ENCODE measurements at regions not wholly inside any gene's neighbourhood (a gene's known extent, or its start where the extent isn't known, plus 50 kb on each side); places are given as distances from the start of the nearest gene placed in this dataset.

DNA sequence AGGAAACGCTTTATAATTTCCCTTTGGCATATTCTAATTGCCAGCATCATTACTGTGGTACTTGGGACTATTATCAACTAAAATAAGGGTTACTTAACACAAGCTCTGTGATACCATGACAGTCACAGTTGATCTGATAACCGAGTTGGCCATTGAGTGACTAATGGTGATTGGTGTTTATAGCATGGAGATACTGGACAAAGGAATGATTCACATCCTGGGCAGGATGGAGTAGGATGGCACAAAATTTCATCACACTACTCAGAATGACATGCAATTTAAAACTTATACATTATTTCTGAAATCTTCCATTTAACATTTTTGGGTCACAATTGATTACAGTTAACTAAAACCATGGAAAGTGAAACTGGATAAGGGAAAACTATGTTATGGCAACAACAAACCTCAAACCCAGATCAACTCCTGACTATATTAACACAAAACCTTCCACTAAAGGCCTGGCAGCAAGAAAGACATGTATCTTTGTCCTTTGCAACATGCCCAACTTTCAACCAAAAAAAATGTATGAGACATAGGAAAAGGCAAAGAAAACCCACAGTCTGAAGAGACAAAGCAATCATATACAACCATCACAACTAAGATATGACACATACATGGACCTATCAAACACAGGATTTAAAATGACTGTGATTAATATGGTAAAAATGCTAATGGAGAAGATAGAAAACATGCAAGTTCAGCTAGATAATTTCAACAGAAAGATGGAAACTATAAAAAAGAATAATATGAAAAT, 208.5 kb upstream of the NRP1 start:
- no peak for DNase-seq (ENCODE audit: low read depth)

DNA sequence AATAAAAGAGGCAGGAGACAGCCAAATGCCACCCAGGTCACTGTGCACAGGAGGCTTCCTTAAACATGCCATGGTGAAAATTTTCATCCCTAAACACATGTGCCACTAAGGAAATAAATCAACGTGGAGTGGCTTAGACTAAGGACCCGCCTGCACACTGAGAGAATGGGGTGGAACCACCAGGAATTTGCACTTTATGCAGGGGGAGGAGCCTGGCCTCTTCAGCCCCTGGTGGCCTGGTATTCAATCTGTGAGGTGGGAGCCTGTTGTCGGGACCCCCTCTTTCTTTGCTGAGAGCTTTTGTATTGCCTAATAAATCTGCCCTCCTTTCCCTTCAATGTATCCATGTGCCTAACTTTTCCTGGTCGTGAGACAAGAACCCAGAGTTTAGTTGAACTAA, 204.6 kb upstream of the NRP1 start:
- no peak for DNase-seq (ENCODE audit: low read depth)

DNA sequence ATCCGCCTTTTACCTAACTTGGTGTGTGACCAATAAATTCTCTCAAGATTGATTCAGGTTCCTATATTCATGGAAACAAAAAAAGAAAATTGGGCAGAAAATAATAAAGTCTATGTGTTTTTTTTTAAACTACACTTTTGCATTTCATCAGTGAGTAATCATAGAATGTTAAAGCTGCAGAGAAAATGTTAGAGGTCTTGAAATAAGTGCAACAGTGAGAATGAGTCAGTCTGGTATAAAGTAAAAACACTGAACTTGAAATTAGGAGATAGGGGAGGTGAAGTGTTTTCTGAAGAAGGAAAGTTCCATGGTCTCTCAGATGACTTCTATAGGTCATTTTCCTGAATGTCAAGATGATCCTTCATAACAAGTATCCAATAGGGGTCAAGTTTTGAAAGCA, 202.6 kb upstream of the NRP1 start:
- no peak for DNase-seq (ENCODE audit: low read depth)

DNA sequence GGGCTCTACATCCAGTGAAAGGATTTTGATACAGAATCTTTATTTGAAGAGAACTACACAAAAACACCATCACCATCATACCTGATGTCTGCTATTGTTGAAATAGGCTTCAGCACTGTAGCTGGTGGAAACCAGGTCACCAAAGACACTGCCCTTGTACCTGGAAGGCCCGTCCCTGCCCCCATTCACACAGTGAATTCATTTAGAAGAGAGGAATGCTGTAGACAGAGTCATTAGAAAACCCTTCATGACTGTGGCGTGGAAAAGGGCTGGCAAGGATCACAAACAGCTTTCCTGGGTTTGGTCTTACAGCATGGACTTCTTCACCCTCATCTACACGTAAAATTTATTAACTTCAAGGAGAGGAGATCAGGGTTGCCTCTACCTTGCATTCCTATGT, 202.0 kb upstream of the NRP1 start:
- DNase-seq (ENCODE audit: low read depth): no peak

DNA sequence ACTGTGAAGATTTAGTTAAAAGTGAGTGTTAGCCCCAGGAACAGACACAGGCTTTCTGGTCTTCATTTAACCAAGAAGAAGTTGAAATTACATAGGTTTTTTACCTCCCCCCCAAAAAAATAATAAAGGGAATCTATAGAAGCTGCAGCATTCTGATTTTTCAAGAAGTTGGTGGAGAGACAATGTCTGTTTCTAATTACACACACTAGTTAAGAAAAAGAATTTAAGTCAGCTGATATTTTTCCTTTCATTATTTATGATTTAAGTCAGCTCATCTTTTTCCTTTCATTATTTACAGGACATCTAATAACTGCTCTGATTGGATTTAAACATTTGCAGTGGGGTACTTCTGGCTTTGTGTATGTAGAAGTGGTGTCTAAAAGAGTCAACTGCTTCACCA, 201.4 kb upstream of the NRP1 start:
- no peak for DNase-seq (ENCODE audit: low read depth)

DNA sequence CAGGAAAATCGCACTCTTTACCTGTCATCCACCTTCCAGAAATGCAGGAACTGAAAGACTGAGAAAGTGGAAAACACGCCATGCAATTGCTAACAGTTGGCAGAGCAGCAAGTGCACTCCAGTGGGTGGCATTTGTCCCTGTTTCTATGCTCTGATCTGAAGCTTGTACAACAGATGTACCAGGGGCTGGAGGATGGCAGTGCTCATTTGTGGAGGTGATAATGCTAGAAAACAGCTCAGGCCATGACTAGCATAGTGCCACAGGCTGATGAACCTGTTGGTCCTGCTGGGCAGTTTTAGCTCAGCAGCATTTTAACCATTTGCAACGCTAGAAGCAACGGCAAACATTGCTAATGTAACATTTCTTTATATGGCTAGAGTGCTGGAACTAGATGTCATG, 199.9 kb upstream of the NRP1 start:
- DNase-seq (ENCODE audit: low read depth): no peak

DNA sequence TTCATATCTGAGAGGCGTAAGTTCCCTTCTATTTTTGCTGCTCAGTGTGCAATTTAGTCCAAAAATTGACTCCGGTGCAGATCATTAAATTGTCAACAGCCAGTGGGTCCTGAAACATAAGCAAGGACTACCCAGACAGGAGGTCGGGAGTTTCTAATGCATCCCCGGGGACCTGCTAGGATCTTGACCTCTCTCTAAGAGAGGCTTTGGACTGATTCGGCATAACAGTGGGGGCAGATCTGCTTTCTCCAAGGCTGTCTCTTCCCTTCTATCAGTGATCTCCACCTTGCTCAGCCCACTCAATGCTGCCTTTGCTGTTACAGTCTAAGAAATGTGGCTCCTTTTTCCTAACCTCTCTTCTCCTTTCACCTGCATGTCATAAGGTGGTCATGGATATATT, 199.1 kb upstream of the NRP1 start:
- DNase-seq (ENCODE audit: low read depth): no peak

DNA sequence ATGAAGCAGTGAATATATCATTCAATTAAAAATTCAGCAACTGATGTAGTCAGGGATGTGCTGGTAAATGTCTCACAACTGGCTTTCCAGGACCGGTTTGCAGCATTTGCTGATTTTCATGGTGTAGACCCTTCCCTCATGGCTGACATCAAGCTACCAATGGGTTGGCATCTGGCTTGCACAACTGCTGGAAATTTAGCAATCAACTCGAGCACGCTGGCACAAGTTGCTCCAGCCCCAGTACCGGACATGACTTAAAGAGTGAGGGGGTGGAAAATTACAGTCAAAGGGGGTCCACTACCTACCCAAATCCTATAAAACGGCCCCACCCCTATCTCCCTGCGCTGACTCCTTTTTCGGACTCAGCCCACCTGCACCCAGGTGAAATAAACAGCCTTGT, 198.4 kb upstream of the NRP1 start:
- no peak for DNase-seq (ENCODE audit: low read depth)

DNA sequence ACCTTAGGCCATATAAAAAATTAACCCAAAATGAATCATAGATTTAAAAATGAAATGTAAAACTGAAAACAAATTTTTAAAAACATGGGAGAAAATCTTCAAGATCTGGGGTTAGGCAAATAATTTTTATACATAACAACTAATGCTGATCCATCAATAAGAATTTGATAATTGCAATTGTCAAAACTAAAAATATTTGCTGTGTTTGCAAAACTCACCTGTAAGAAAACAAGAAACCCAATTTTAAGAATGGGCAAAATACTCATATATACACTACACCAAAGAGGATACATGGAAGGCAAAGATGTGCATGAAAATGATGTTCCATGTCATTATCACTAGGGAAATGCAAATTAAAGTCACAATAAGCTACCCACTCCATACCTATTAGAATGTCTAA, 194.8 kb upstream of the NRP1 start:
- DNase-seq (ENCODE audit: low read depth): no peak

DNA sequence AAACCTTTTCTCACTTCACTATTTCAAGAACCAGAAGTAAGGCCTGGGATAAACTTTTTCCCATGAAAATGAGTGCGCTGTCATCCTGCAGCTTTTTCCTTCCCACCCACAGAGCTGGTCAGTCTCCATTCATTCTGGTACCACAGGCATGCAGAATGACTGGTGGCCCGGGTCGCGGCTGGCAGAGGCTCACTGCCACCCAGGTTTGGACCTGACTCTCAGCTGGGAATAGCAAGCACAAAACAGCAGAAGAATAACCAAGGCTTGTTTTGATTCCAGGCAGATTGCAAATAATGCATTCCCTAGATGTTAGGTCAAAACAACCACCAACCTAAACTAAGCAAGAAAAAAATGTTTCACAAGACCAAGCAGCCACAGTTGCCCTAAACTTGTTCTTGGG, 190.5 kb upstream of the NRP1 start:
- no peak for DNase-seq (ENCODE audit: low read depth)

DNA sequence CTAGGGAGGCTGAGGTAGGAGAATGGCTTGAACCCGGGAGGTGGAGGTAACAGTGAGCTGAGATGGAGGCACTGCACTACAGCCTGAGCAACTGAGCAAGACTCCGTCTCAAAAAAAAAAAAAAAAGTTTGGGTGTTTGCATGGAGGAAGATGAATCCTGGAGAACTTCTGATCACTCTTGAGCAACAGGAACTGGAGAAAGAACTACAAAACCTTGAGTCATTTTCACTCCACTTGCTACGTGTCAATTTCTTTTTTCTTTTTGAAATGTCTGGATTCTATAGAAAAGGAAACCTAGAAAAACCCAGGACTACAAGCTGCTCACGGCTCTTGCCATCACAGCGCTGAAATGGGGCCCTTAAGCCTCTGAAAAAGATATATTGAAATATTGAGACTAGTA, 189.6 kb upstream of the NRP1 start:
- DNase-seq (ENCODE audit: low read depth): no peak

DNA sequence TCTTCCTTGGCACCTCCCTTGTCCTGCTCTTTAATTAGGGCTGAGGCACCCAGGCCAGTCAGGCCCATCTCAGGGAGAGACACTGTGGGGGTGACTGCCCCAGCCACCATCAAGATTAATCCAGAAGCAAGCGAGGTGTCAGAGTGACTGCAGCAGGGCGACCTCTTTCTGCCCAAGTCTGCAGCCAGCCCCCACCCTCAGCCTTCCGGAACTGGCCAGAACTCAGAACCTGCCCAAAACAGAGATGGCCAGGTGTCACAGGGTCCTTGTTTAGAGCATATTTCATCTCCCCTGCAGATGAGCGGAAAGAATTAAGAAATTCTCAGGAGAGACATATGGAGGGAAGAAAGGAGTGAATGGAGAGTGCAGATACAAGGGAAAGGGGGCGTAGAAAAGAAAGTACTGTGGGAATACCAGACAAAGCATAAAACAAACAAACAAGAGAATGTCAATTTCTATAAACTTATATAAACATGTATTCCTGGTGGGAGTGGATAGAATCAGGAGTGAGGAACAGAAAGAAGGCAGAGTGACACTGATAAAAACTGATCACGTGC, 188.8 kb upstream of the NRP1 start:
- no peak for DNase-seq (ENCODE audit: low read depth)

DNA sequence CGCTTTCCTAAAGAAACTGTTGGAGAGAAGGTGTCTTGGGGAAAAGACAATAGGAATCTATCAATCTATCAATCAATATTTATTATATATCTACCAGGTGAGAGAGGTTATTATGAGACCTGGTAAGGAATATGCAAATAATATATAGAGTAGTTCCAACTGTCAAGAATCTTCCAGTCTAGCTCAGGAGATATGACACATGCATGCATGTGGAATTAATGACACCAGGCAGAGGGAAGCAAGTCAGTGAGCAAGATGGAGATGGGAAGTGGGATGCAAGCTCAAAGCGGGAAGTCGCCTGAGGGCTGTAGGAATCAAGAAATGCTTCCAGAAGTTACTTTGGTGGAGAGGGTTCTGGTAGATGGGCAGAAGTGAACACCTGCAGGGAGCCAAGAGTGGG, 187.4 kb upstream of the NRP1 start:
- no peak for DNase-seq (ENCODE audit: low read depth)

DNA sequence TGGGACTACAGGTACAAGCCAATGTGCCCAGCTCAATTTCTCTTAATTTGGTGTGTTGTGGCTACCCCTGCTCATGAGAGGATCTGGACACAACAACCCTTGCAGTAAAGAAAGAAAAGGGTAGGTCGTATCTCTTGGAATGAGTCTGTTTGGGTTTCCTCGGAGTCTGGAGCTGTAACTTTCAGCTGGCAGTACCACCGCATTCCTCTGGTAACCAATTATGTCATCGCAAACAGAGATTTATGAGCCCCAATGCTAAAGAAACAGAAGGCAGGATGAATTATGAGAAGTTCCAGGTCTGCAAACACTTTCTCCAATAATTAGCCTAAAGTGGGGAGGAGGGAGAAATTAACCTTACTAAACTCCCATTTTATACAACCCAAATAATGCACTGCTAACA, 186.6 kb upstream of the NRP1 start:
- DNase-seq (ENCODE audit: low read depth): no peak

DNA sequence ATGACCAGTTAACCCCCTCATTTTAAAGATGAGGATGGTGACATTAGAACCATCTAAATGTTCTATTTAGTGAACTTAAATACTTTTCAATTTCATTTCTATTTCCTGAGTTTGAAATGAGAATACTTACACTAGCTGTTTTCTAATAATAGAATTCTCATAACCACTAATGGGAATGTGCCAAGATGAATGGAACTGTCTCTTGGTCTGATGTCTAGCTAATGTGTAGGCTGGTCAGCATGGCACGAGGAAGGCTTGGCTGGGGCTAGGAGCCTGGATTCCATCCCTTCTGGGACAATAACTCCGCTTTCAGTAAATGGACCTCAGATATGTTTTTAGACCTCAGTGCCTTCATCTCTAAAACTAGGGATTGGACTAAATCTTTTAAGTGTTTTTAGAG, 185.8 kb upstream of the NRP1 start:
- no peak for DNase-seq (ENCODE audit: low read depth)

DNA sequence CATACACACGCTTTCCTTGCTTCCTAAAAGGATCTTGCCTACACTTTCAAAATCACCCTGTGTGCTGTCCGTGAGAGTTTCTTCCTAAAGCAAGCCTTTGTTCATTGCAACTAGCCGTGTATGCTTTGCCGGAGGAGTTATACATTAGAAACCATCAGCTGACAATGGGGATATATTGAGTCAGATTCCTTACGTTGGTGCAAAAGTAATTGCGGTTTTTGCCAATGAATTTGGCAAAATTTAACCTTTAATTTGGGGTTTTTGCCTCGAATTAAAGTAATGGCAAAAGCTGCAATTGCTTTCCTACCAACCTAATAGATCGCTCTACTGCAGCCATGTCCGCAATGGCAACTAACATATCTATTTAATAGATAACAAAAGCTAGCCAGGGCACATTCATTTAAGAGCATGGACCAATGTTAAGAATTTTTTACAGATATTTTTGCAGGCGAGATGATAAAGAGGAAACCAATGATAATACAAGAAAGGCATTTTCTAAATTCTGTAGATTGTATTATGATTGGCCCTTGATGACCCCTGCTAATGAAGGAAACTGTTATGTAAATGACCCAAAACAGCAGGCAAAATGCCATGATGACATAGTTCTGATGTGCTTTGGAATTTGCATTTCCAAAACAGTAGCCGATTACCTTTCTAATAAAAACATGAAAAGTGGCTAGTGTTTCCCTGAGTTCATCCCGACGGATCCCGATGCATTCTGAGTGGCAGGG, 184.8 kb upstream of the NRP1 start:
- no peak for DNase-seq (ENCODE audit: low read depth)

DNA sequence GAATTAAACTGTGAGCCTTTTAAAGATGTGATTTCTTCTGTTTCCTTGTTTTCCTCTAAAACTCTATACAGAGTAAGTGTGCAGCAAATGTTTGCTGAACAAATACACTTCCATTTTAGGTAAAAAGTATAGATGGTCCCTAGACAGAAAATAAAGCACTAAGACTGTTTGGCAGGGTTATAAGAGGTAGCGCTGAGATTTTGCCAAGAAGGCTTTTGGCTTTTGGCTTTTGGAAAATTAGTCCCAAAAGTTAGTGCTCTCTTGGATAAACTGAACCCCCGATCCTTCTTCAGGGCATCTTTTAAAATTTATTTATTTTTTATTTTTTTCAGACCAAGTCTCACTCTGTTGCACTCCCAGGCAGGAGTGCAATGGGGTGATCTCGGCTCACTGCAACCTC, 175.7 kb upstream of the NRP1 start:
- no peak for DNase-seq (ENCODE audit: low read depth)

DNA sequence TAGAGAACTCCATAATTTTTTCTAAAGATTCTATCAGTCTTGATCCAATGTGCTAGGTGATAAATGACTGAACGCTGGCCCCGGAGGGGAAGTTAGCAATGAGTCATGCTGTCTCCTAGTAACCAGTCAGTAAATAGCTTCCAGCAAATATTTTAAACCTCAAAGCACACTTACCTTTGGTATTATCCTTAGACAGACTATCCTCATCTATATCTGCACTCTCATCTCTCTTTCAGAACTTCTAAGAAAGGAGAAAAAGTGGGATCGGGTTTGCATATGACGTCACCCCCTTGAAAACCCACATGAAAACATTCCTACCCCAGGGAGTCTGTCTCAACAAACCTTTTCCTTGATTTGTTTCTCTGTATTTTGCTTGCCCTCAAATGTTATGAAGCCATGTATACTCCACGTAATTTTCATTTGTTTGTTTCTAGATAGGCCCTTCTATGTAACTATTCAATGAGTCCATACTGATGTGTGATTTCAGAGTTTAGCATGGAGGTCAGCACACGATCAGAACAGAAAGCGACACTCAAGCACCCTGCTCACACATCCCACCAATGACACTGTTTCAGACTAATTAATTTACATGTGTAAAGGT, 174.9 kb upstream of the NRP1 start:
- peak; percentile 7 for DNase-seq (ENCODE audit: low read depth)

DNA sequence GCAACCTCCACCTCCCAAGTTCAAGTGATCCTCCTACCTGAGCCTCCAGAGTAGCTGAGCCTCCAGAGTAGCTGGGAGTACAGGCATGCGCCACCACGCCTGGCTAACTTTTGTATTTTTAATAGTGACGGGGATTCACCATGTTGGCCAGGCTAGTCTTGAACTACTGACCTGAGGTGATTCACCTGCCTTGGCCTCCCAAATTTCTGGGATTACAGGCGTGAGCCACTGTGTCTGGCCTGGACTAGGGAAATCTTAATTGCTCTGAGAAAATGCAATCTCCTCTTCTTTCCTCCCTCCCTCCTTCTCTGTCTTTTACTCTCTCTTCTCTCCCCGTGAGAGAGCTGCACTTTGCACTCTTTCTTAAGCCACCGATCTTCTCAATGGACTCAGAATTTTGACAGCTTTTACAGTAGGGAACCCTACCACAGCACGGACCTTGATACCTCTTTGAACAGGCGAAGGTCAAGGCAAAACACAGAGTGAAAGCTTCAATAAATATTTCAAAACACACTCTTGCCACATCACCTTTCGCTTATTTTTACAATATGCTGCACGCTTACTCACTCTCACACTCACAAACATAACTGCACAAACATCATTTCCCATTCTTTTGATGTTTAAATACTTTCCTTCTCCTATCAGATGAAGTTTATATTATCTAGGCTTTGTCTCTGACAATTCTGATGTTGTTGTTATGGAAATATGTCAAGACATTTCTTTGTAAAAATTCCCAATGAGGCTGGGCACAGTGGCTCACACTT, 173.4 kb upstream of the NRP1 start:
- DNase-seq (ENCODE audit: low read depth): no peak

DNA sequence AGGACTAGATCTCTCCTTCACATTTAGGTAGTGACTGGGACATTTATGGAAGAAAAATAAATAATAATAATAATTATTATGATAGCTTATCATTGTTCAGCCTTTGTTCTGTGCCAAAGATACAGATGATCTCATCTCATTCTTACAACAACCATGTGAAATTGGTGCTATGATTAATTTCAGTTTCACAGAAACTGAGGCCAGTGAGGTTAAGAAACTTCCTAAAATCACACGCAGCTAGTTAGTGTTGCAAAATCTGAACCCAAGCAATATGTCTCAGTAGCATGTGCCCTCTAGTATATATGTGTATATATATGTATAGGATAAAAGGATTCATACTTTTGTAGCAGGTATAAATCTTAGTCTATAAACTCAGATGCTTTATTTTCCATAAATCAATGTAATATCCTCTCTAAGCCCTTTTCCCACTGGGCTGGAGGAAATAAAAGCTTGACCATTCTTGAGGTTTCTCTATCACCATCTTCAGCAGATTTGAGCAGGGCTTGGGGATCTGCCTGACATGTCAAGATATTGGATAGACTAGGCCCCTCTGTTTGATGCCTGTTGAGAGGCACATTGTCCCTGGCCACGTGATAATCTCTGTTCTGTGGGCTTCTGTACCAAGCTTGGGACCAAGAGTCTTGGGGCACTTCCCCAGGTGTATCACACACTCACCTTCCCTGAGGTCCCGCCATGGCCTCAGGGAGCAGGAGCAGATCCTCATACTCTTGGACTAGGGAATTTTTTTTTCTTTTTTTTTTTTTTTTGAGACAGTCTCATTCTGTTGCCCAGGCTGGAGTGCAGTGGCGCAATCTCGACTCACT, 172.6 kb upstream of the NRP1 start:
- no peak for DNase-seq (ENCODE audit: low read depth)

DNA sequence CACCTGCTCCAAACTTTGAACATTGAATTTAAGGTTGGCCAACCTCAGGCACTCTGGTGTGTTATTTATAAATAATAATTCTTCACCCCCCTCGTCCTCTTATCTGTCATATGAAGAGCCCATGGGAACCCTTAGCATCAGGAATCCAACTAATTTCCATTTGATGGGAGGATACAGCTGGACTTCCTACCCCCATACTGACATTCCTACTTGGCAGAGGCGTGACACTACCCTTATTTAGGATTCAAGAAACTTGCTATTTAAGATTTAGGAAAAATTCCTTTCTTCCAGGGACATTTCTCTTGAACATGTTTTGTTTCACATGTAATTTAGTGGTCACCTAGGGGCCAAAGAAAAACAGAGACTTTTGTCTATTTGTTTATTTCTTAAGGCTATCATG, 171.9 kb upstream of the NRP1 start:
- no peak for DNase-seq (ENCODE audit: low read depth)

DNA sequence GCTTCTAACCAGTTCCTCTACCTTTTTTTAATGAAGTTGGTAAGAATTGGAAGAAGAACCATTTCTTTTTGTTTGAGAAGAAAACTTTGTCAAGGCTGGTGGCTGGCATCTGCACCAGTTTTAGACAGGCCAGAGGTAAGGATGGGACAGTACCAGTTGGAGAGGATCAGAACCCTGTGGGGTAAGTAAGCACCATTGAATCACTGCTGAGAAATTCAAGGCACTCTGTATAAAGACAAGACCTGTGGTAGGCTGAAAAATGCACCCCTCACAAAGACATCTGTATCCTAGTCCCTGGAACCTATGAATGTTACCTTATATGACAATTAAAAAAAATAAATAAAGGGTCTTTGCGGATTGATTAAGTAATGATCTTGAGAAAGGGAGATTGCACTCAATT, 166.7 kb upstream of the NRP1 start:
- no peak for DNase-seq (ENCODE audit: low read depth)
